Cardiac muscle cell (in vitro differentiated cells and primary cell): ENCODE measurements at regions not wholly inside any gene's neighbourhood (a gene's known extent, or its start where the extent isn't known, plus 50 kb on each side); places are given as distances from the start of the nearest gene placed in this dataset.
A peak's percentile ranks its signal among the peaks of the same experiment; 100 is the strongest.

ENCODE experiments used
- DNase-seq, 2 donors: peaks; one replicate each; pipeline versions ENCODE4 v3.0.0 to v3.0.0-alpha.2; 2010 to 2017; ENCODE audit warnings: low read depth in 1 of 2, low spot score in 1 of 2
- H3K27ac ChIP-seq: fragments of 200-600 bp; sonication (generic); 2 replicates; pipeline ENCODE4 v1.5.1; 2016
- H3K27me3 ChIP-seq: fragments of 200-600 bp; sonication (generic); 2 replicates; pipeline ENCODE4 v1.6.0; 2016; ENCODE audit warnings: control low read depth
- H3K36me3 ChIP-seq: fragments of 200-600 bp; sonication (generic); 2 replicates; pipeline ENCODE4 v1.5.1; 2016; ENCODE audit warnings: control low read depth
- H3K4me1 ChIP-seq: fragments of 200-600 bp; sonication (generic); 2 replicates; pipeline ENCODE4 v1.8.1; 2017; ENCODE audit warnings: low read depth, mild to moderate bottlenecking, mixed run types
- H3K4me3 ChIP-seq: fragments of 200-600 bp; sonication (generic); 2 replicates; pipeline ENCODE4 v1.5.1; 2016; ENCODE audit warnings: mild to moderate bottlenecking
- H3K9me3 ChIP-seq: fragments of 200-600 bp; sonication (generic); 2 replicates; pipeline ENCODE4 v1.5.1; 2017; ENCODE audit warnings: low read depth, mild to moderate bottlenecking, control low read depth
- TF ChIP-seq, protein P1 (sequence below): IDR thresholded peaks from 2 replicates; pipeline ENCODE4 v1.5.1; 2012; ENCODE audit warnings: low read depth, mild to moderate bottlenecking, low read length

DNA sequence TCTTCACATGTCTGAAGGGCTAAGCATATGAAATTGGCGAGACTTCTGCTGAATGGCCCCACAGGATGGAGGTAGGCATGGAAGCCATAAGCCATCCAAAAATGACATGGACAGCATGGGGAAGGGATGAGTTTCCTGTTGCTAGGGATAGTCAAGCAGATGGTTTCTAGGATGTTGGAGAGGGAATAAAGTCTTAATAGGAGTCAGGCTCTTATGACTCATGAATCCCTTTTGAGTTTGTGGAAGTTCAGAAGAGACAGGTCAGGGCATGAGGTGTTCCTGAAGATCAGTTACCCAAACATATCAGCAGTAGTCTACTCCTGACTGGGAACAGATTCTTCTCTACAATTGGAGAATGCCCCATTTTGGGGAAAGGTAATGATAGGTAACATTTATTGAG lies 243.9 kb downstream of the REEP3 start:
- no peaks in the 10 kb centered on the region for H3K9me3 ChIP-seq
- H3K4me3 ChIP-seq = no peak overlapping the region
- DNase-seq = no peak
- H3K4me1 ChIP-seq = peaks cover 40% of the 10 kb centered on the region
- H3K27me3 ChIP-seq = no peaks in the 10 kb centered on the region
- TF ChIP-seq, protein P1, sequence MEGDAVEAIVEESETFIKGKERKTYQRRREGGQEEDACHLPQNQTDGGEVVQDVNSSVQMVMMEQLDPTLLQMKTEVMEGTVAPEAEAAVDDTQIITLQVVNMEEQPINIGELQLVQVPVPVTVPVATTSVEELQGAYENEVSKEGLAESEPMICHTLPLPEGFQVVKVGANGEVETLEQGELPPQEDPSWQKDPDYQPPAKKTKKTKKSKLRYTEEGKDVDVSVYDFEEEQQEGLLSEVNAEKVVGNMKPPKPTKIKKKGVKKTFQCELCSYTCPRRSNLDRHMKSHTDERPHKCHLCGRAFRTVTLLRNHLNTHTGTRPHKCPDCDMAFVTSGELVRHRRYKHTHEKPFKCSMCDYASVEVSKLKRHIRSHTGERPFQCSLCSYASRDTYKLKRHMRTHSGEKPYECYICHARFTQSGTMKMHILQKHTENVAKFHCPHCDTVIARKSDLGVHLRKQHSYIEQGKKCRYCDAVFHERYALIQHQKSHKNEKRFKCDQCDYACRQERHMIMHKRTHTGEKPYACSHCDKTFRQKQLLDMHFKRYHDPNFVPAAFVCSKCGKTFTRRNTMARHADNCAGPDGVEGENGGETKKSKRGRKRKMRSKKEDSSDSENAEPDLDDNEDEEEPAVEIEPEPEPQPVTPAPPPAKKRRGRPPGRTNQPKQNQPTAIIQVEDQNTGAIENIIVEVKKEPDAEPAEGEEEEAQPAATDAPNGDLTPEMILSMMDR = no peak
- H3K27ac ChIP-seq = no peak overlapping the region
- H3K36me3 ChIP-seq = no peaks in the 10 kb centered on the region

DNA sequence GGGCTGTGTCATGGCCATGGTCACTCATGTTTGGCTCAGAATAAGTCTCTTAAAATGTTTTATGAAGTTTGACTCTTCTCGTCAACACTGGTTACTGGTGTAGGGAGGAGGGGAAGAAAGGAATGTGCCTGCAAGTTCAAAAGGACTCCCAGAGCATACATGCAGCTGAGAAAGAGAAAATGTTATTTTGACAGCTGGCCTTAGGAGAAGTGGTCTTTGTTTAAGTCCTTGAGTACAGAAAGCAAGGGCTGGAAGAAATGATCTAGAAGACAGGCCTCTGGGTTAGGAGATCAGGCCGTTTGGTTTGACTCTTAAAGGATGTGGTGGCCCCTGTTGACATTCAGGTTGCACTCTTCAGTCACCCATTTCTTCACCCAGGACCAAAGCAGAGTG lies 245.5 kb downstream of the REEP3 start:
- peak overlapping the region; percentile 82 for H3K27ac ChIP-seq
- H3K9me3 ChIP-seq = no peaks in the 10 kb centered on the region
- H3K27me3 ChIP-seq = no peaks in the 10 kb centered on the region
- no peak overlapping the region for H3K4me3 ChIP-seq
- no peaks in the 10 kb centered on the region for H3K36me3 ChIP-seq
- TF ChIP-seq, protein P1 = no peak
- DNase-seq = peak; percentile 50 to 73
- peaks cover 34% of the 10 kb centered on the region for H3K4me1 ChIP-seq

DNA sequence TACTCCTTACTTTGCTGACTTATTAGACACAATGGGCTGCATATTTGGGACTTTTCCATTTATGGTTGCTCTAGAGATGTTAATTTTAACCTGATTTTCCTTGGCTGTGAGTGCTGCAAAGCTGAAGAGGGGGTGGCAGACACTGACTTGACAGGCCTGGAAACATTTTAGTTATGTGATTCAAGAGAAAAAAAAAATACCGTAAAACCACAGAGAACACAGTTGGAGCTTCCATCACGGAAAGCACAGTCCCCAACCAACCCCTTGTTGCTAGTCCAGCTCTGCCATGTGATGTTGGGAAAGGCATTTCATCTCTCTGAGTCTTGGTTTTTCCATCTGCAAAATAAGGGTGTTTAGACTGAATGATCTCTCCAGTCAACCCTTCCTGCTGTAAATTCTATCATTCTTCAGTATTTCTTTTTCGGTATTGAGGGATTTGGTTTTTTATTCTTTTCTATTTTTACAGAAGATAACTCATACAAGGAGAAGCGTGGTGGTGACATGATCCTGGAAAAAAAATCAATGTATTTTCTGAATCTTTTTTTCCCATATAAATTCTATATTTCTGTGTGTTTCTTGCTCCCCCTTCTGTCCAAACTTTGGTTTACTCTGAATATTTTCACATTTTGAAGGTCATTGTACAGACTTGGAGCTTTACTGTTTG lies 246.1 kb downstream of the REEP3 start:
- H3K36me3 ChIP-seq = no peaks in the 10 kb centered on the region
- TF ChIP-seq, protein P1 = peak; percentile 44
- no peaks in the 10 kb centered on the region for H3K27me3 ChIP-seq
- peaks cover 34% of the 10 kb centered on the region for H3K4me1 ChIP-seq
- peak in 1 of 2 donors; percentile 60 for DNase-seq
- no peak overlapping the region for H3K4me3 ChIP-seq
- H3K9me3 ChIP-seq = no peaks in the 10 kb centered on the region
- peak overlapping the region; percentile 82 for H3K27ac ChIP-seq

DNA sequence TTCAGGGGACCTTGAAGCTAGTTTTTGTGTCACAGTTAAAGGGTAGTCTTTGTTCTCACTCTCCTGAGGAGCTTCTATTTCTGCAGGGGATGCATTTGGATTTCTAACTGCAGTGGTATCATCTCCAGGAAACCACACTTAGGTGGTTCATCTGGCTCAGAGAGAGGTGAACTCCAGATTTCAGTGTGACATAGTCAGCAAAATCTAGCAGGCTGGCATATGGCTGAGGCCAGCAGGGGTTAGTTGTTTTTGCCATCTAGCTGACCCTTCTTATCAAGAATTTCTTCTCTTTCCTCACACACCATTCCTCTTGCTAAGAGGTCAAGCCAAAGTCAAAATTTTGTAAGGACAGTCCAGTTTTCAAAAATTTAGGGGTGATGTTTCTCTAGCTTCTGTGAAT lies 248.2 kb downstream of the REEP3 start:
- no peaks in the 10 kb centered on the region for H3K27me3 ChIP-seq
- H3K27ac ChIP-seq = peak overlapping the region; percentile 18
- H3K36me3 ChIP-seq = no peaks in the 10 kb centered on the region
- TF ChIP-seq, protein P1 = no peak
- H3K4me3 ChIP-seq = no peak overlapping the region
- H3K9me3 ChIP-seq = no peaks in the 10 kb centered on the region
- peaks cover 34% of the 10 kb centered on the region for H3K4me1 ChIP-seq
- DNase-seq = peak in 1 of 2 donors; percentile 9

DNA sequence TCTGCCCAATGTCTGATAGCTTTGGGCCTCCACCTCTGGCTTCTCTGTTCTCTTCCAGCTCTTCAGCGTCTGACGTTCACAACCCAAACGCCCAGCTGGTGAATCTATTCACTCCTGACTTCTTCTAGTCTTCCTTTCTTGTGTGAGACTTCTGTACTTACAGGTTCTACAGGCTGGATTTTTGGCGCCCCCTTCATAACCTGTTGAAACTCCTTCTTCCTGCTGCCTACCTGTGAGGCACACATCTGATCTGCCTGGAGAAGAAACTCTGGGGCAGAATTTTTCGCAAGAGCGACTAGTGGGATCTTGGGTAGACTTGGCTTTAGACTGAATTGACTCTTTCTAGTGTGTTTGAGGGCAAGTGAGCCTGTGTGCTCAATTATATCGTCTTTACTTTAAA lies 249.3 kb downstream of the REEP3 start:
- Histone ChIP-seq H3K27ac (no peak overlapping the region), H3K36me3 (no peaks in the 10 kb centered on the region), H3K4me3 (no peak overlapping the region), H3K9me3 (no peaks in the 10 kb centered on the region), H3K27me3 (no peaks in the 10 kb centered on the region), H3K4me1 (peaks cover 34% of the 10 kb centered on the region)
- TF ChIP-seq, protein P1 = no peak
- no peak for DNase-seq
